IMR-90 (cell line): ENCODE measurements at regions not wholly inside any gene's neighbourhood (a gene's known extent, or its start where the extent isn't known, plus 50 kb on each side); places are given as distances from the start of the nearest gene placed in this dataset.

Source experiments
- ATAC-seq: fragments of 200-7000 bp; cut with Tn5 transposase; 2 replicates; pipeline ENCODE4 v1.9.1; 2020; ENCODE audit warnings: low read depth, mild to moderate bottlenecking, moderate library complexity
- BruUV-seq: library from RNA; stranded (reverse); fragments of 400-500 nt; replicated peaks from 2 replicates; lab custom pipeline; 2021; lab: Mats Ljungman, UMichigan
- CTCF ChIA-PET: fragments of 300-600 bp; formaldehyde crosslinking; extraction: SDS; loops from one replicate; lab custom pipeline; 2021; ENCODE audit warnings: antibody characterized with exemption; lab: Yijun Ruan, JAX
- POLR2A ChIA-PET: fragments of 300-600 bp; sonication (Branson Sonifier 250); formaldehyde crosslinking; loops from one replicate; lab custom pipeline; 2022; ENCODE audit warnings: antibody characterized with exemption; ENCODE audit not compliant: unreplicated experiment; lab: Charles Lee
- DNase-seq: peaks from one replicate; pipeline ENCODE4 v3.0.0; 2013
- H2AFZ ChIP-seq: replicated peaks from 2 replicates; pipeline ENCODE3; 2013; ENCODE audit warnings: low read length, mild to moderate bottlenecking; ENCODE audit not compliant: poor library complexity
- H2AK5ac ChIP-seq: 2 replicates; pipeline ENCODE4 v1.6.1; 2013; ENCODE audit warnings: low read depth, low read length, inconsistent platforms
- H2AK9ac ChIP-seq: replicated peaks from 2 replicates; pipeline ENCODE3; 2013; ENCODE audit warnings: mild to moderate bottlenecking, low read depth, low read length, moderate library complexity; ENCODE audit not compliant: poor library complexity
- H2BK120ac ChIP-seq: 2 replicates; pipeline ENCODE4 v1.6.1; 2013; ENCODE audit warnings: low read depth, low read length, inconsistent platforms
- H2BK15ac ChIP-seq: 3 replicates; pipeline ENCODE4 v1.6.1; 2013; ENCODE audit warnings: low read depth, low read length, inconsistent platforms
- H2BK20ac ChIP-seq: 2 replicates; pipeline ENCODE4 v1.6.1; 2013; ENCODE audit warnings: low read depth, mild to moderate bottlenecking, inconsistent platforms, low read length, moderate library complexity
- H2BK5ac ChIP-seq: 2 replicates; pipeline ENCODE4 v1.6.1; 2013; ENCODE audit warnings: mild to moderate bottlenecking, low read depth, low read length, inconsistent platforms; ENCODE audit not compliant: poor library complexity, severe bottlenecking
- H3K14ac ChIP-seq: replicated peaks from 2 replicates; pipeline ENCODE4 v1.6.1; 2013; ENCODE audit warnings: low read depth, low read length, inconsistent platforms
- H3K18ac ChIP-seq: 2 replicates; pipeline ENCODE4 v1.6.1; 2013; ENCODE audit warnings: low read depth, low read length, control low read depth
- H3K23ac ChIP-seq: 2 replicates; pipeline ENCODE4 v1.6.1; 2013; ENCODE audit warnings: low read depth, low read length, inconsistent platforms
- H3K27ac ChIP-seq: 2 replicates; pipeline ENCODE4 v1.5.1; 2013; ENCODE audit warnings: mild to moderate bottlenecking, control low read depth, low read length; ENCODE audit not compliant: insufficient read depth
- H3K27me3 ChIP-seq: 2 replicates; pipeline ENCODE4 v1.6.1; 2013; ENCODE audit warnings: low read length; ENCODE audit not compliant: control insufficient read depth, insufficient read depth
- H3K36me3 ChIP-seq: 2 replicates; pipeline ENCODE4 v1.6.1; 2013; ENCODE audit warnings: low read length, mixed read lengths; ENCODE audit not compliant: control insufficient read depth, insufficient read depth
- H3K4ac ChIP-seq: 2 replicates; pipeline ENCODE4 v1.6.1; 2013; ENCODE audit warnings: low read depth, low read length, inconsistent platforms
- H3K4me1 ChIP-seq: 2 replicates; pipeline ENCODE4 v1.6.1; 2013; ENCODE audit warnings: low read length, mixed read lengths; ENCODE audit not compliant: control insufficient read depth, insufficient read depth
- H3K4me2 ChIP-seq: 2 replicates; pipeline ENCODE4 v1.6.1; 2013; ENCODE audit warnings: low read depth, mild to moderate bottlenecking, control low read depth, low read length, moderate library complexity
- H3K4me3 ChIP-seq: 2 replicates; pipeline ENCODE4 v1.5.1; 2013; ENCODE audit warnings: low read depth, mild to moderate bottlenecking, control low read depth, low read length, moderate library complexity; ENCODE audit not compliant: insufficient read depth
- H3K56ac ChIP-seq: 2 replicates; pipeline ENCODE4 v1.6.1; 2013; ENCODE audit warnings: low read length, inconsistent platforms; ENCODE audit not compliant: insufficient read depth; ENCODE audit errors: extremely low read depth
- H3K79me1 ChIP-seq, 2 experiments: 2 replicates each; pipeline ENCODE4 v1.6.1; 2013; ENCODE audit warnings: low read length in 2 of 2, inconsistent platforms in 1 of 2, low read depth in 1 of 2
- H3K9ac ChIP-seq: 2 replicates; pipeline ENCODE4 v1.6.1; 2013; ENCODE audit warnings: low read depth, low read length, control low read depth
- H3K9me1 ChIP-seq: 2 replicates; pipeline ENCODE4 v1.6.1; 2013; ENCODE audit warnings: low read length, inconsistent platforms; ENCODE audit not compliant: insufficient read depth
- H3K9me3 ChIP-seq: 2 replicates; pipeline ENCODE4 v1.6.1; 2013; ENCODE audit warnings: low read length; ENCODE audit not compliant: control insufficient read depth, insufficient read depth
- H4K20me1 ChIP-seq: 2 replicates; pipeline ENCODE4 v1.6.1; 2013; ENCODE audit warnings: low read length, inconsistent platforms; ENCODE audit not compliant: insufficient read depth
- H4K5ac ChIP-seq: 2 replicates; pipeline ENCODE4 v1.6.1; 2013; ENCODE audit warnings: mild to moderate bottlenecking, low read depth, low read length, control low read depth
- H4K8ac ChIP-seq, 2 experiments: 2 replicates each; pipeline ENCODE4 v1.6.1; 2013; ENCODE audit warnings: low read depth in 2 of 2, low read length in 2 of 2, control low read depth in 1 of 2, inconsistent platforms in 1 of 2
- H4K91ac ChIP-seq: 2 replicates; pipeline ENCODE4 v1.6.1; 2013; ENCODE audit warnings: low read depth, low read length, inconsistent platforms; ENCODE audit not compliant: insufficient read depth
- BHLHE40 ChIP-seq: fragments of 150-350 bp; IDR thresholded peaks from 2 replicates; pipeline ENCODE4 v1.6.1; 2016; ENCODE audit warnings: mild to moderate bottlenecking, low read depth, low read length
- CEBPB ChIP-seq: IDR thresholded peaks from 2 replicates; pipeline ENCODE4 v1.6.1; 2012; ENCODE audit warnings: low read depth, low read length, improper control_type of control experiment
- CHD1 ChIP-seq: IDR thresholded peaks from 2 replicates; pipeline ENCODE4 v1.6.1; 2012; ENCODE audit warnings: low read depth, low read length, improper control_type of control experiment
- FOS ChIP-seq: fragments of 150-350 bp; IDR thresholded peaks from 2 replicates; pipeline ENCODE4 v1.6.1; 2016; ENCODE audit warnings: low read depth, low read length
- MAFK ChIP-seq: IDR thresholded peaks from 2 replicates; pipeline ENCODE4 v1.6.1; 2012; ENCODE audit warnings: low read depth, low read length, improper control_type of control experiment
- MAZ ChIP-seq: IDR thresholded peaks from 2 replicates; pipeline ENCODE4 v1.6.1; 2012; ENCODE audit warnings: low read depth, mild to moderate bottlenecking, low read length, improper control_type of control experiment, moderate library complexity, borderline replicate concordance
- MXI1 ChIP-seq: IDR thresholded peaks from 2 replicates; pipeline ENCODE4 v1.6.1; 2012; ENCODE audit warnings: low read depth, mild to moderate bottlenecking, low read length, moderate library complexity, borderline replicate concordance
- NFE2L2 ChIP-seq: fragments of 150-350 bp; IDR thresholded peaks from 2 replicates; pipeline ENCODE4 v1.6.1; 2016; ENCODE audit warnings: low read depth, mild to moderate bottlenecking, low read length
- POLR2A ChIP-seq: IDR thresholded peaks from 2 replicates; pipeline ENCODE4 v1.6.1; 2012; ENCODE audit warnings: mild to moderate bottlenecking, low read depth, low read length
- RAD21 ChIP-seq: IDR thresholded peaks from 2 replicates; pipeline ENCODE4 v1.6.1; 2012; ENCODE audit warnings: low read length, improper control_type of control experiment
- RCOR1 ChIP-seq: IDR thresholded peaks from 2 replicates; pipeline ENCODE4 v1.6.1; 2012; ENCODE audit warnings: mild to moderate bottlenecking, low read length, improper control_type of control experiment; ENCODE audit not compliant: insufficient replicate concordance
- RFX5 ChIP-seq: IDR thresholded peaks from 2 replicates; pipeline ENCODE4 v1.8.0; 2012; ENCODE audit warnings: low read depth, mild to moderate bottlenecking, low read length, moderate library complexity
- SMC3 ChIP-seq: fragments of 150-350 bp; IDR thresholded peaks from 2 replicates; pipeline ENCODE4 v1.6.1; 2016; ENCODE audit warnings: low read depth, mild to moderate bottlenecking, antibody characterized with exemption, low read length, moderate library complexity
- WGBS, 2 experiments: methylation state at CpG; one replicate each; pipeline versions ENCODE4 v1.1.5 to v1.1.7; 2013; ENCODE audit warnings: missing lambda C conversion rate in 2 of 2; ENCODE audit not compliant: insufficient read length in 1 of 2; ENCODE audit errors: extremely low coverage in 2 of 2; 5-methylcytosine and 5-hydroxymethylcytosine counted together
- dilution Hi-C: fragments of 300-500 bp; cut with HindIII; formaldehyde crosslinking; loops from one replicate; pipeline ENCODE4 v1.14.3; 2018; ENCODE audit warnings: low sequenced_read_pairs; ENCODE audit not compliant: unreplicated experiment
- in situ Hi-C: fragments of 300-500 bp; cut with MboI; formaldehyde crosslinking; loops from 3 replicates; pipeline ENCODE4 v1.14.3; 2019; ENCODE audit warnings: low sequenced_read_pairs, inconsistent platforms, mixed read lengths
- intact Hi-C: fragments of 100-400 bp; cut with micrococcal nuclease; formaldehyde crosslinking; loops from 2 replicates; pipeline ENCODE4 v1.10.0; 2022
- TF ChIP-seq, protein P1 (sequence below): fragments of 150-350 bp; IDR thresholded peaks from 2 replicates; pipeline ENCODE4 v1.6.1; 2016; ENCODE audit warnings: low read depth, mild to moderate bottlenecking, low read length, moderate library complexity, borderline replicate concordance
- TF ChIP-seq, protein P2 (sequence below): conservative IDR thresholded peaks from 2 replicates; pipeline ENCODE4 v1.5.1; 2012; ENCODE audit warnings: mild to moderate bottlenecking, low read depth, low read length, improper control_type of control experiment
- TF ChIP-seq, protein P3 (sequence below): fragments of 150-350 bp; IDR thresholded peaks from 2 replicates; pipeline ENCODE4 v1.6.1; 2017; ENCODE audit warnings: mild to moderate bottlenecking, antibody characterized with exemption, low read length, low read depth

DNA sequence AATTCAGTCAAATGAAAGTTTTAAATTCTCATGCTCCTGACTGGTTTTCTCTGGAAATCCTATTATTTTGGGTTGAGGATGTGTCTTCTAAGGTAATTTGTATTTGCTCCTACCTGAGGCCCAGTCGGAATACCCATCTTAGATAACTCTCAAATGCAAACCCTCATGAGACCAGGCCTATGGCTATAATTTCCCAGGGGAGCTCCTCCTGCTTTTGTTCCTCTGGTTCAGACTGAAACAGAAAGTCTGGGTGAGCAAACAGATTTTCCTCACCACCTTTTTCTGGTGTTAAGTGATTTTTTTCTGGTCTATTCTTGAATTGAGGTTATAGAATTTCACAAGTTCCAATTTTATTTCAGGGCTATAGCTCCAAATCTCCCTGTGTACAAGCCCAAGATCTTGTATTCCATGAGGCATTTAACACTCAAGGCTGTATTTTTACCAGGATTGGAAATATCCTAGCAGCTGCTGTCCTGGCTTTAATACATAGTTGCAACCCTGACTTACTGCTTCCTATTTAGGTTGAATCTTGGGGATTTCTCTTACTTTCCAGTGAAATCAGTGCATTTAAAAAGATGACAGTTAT is 169.1 kb upstream of the PTCHD4 start:
- Histone ChIP-seq H4K5ac (no peak overlapping the region), H3K4ac (no peak overlapping the region), H3K4me2 (no peak overlapping the region), H3K23ac (no peak overlapping the region), H3K36me3 (no peaks in the 10 kb centered on the region), H3K9ac (no peak overlapping the region), H2AFZ (no peak overlapping the region), H3K27ac (no peak overlapping the region), H3K4me3 (no peak overlapping the region), H2BK5ac (no peak overlapping the region), H4K20me1 (no peaks in the 10 kb centered on the region), H3K9me1 (no peaks in the 10 kb centered on the region), H3K18ac (no peak overlapping the region), H4K8ac (no peak overlapping the region), H3K9me3 (no peaks in the 10 kb centered on the region), H2BK20ac (no peak overlapping the region), H2BK120ac (no peak overlapping the region), H2BK15ac (no peak overlapping the region), H2AK9ac (no peak overlapping the region), H3K79me1 (no peaks in the 10 kb centered on the region), H2AK5ac (no peak overlapping the region), H4K91ac (no peak overlapping the region), H3K56ac (no peak overlapping the region), H3K14ac (no peak overlapping the region), H3K4me1 (no peaks in the 10 kb centered on the region), H3K27me3 (no peaks in the 10 kb centered on the region)
- dilution Hi-C loops (no loop called here), intact Hi-C loops (no loop called here), in situ Hi-C loops (no loop called here)
- DNase-seq (no peak), ATAC-seq (no peak)
- TF ChIP-seq, protein P1, sequence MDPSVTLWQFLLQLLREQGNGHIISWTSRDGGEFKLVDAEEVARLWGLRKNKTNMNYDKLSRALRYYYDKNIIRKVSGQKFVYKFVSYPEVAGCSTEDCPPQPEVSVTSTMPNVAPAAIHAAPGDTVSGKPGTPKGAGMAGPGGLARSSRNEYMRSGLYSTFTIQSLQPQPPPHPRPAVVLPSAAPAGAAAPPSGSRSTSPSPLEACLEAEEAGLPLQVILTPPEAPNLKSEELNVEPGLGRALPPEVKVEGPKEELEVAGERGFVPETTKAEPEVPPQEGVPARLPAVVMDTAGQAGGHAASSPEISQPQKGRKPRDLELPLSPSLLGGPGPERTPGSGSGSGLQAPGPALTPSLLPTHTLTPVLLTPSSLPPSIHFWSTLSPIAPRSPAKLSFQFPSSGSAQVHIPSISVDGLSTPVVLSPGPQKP, result no peak
- no peak for TF ChIP-seq NFE2L2
- TF ChIP-seq MAFK, result no peak
- TF ChIP-seq POLR2A, result no peak
- TF ChIP-seq BHLHE40, result no peak
- no peak for TF ChIP-seq MXI1
- TF ChIP-seq RCOR1, result no peak
- no peak for TF ChIP-seq CHD1
- no peak for TF ChIP-seq RAD21
- TF ChIP-seq MAZ, result no peak
- TF ChIP-seq, protein P2, sequence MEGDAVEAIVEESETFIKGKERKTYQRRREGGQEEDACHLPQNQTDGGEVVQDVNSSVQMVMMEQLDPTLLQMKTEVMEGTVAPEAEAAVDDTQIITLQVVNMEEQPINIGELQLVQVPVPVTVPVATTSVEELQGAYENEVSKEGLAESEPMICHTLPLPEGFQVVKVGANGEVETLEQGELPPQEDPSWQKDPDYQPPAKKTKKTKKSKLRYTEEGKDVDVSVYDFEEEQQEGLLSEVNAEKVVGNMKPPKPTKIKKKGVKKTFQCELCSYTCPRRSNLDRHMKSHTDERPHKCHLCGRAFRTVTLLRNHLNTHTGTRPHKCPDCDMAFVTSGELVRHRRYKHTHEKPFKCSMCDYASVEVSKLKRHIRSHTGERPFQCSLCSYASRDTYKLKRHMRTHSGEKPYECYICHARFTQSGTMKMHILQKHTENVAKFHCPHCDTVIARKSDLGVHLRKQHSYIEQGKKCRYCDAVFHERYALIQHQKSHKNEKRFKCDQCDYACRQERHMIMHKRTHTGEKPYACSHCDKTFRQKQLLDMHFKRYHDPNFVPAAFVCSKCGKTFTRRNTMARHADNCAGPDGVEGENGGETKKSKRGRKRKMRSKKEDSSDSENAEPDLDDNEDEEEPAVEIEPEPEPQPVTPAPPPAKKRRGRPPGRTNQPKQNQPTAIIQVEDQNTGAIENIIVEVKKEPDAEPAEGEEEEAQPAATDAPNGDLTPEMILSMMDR, result no peak
- TF ChIP-seq SMC3, result no peak
- no peak for TF ChIP-seq RFX5
- no peak for TF ChIP-seq FOS
- TF ChIP-seq CEBPB, result no peak
- TF ChIP-seq, protein P3, sequence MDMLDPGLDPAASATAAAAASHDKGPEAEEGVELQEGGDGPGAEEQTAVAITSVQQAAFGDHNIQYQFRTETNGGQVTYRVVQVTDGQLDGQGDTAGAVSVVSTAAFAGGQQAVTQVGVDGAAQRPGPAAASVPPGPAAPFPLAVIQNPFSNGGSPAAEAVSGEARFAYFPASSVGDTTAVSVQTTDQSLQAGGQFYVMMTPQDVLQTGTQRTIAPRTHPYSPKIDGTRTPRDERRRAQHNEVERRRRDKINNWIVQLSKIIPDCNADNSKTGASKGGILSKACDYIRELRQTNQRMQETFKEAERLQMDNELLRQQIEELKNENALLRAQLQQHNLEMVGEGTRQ, result no peak
- no CpG with 5 or more reads among the region's 1 CpG for WGBS, 2 experiments
- POLR2A ChIA-PET, result no interaction called here
- CTCF ChIA-PET, result no interaction called here
- BruUV-seq, result no TSS peak
